ENCODE measurements at regions not wholly inside any gene's neighbourhood (a gene's known extent, or its start where the extent isn't known, plus 50 kb on each side); places are given as distances from the start of the nearest gene placed in this dataset.

DNA sequence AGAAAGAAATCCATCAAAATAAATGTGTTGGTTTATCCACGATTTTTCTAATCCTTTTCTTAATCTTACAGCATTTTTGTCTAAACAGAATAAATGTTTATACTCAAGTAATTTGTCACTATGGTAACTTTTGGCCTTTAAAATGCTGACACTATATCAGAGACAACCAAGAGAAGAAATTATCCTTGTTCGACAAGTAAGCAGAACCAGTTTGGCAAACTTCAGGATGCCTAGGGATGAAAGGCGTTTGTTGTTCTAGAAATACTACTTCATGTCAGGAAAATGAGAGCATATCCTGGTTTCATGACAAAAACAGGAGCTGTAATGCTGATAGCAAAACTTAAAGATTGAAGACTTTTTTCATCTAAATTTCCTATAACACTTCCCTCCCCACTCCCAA is 308.0 kb upstream of the ATP11B start:
- intact Hi-C loops (cut with micrococcal nuclease) (no loop called here), in situ Hi-C loops (cut with MboI; ENCODE audit: low sequenced_read_pairs) (no loop called here), dilution Hi-C loops (cut with HindIII; ENCODE audit: low sequenced_read_pairs, unreplicated experiment) (no loop called here)
- POLR2A ChIA-PET (ENCODE audit: unreplicated experiment), result no interaction called here
- no peak overlapping the region for H3K14ac ChIP-seq (replicated peaks; ENCODE audit: low read depth, low read length)
- H3K56ac ChIP-seq (ENCODE audit: extremely low read depth, insufficient read depth, low read length), result no peak overlapping the region
- TF ChIP-seq FOS (IDR thresholded peaks at IDR 0.05; ENCODE audit: low read depth, low read length) (no peak), POLR2A (IDR thresholded peaks at IDR 0.05; ENCODE audit: low read depth, low read length) (no peak), RCOR1 (IDR thresholded peaks at IDR 0.05; ENCODE audit: insufficient replicate concordance, low read length) (no peak), BHLHE40 (IDR thresholded peaks at IDR 0.05; ENCODE audit: low read depth, low read length) (no peak), CHD1 (IDR thresholded peaks at IDR 0.05; ENCODE audit: low read depth, low read length) (no peak), NFE2L2 (IDR thresholded peaks at IDR 0.05; ENCODE audit: low read depth, low read length) (no peak), SMC3 (IDR thresholded peaks at IDR 0.05; ENCODE audit: low read depth, low read length) (no peak), RAD21 (IDR thresholded peaks at IDR 0.05; ENCODE audit: low read length) (no peak)
- TF ChIP-seq, protein P1, sequence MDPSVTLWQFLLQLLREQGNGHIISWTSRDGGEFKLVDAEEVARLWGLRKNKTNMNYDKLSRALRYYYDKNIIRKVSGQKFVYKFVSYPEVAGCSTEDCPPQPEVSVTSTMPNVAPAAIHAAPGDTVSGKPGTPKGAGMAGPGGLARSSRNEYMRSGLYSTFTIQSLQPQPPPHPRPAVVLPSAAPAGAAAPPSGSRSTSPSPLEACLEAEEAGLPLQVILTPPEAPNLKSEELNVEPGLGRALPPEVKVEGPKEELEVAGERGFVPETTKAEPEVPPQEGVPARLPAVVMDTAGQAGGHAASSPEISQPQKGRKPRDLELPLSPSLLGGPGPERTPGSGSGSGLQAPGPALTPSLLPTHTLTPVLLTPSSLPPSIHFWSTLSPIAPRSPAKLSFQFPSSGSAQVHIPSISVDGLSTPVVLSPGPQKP (IDR thresholded peaks at IDR 0.05; ENCODE audit: borderline replicate concordance, low read depth, low read length), result no peak
- TF ChIP-seq, protein P2, sequence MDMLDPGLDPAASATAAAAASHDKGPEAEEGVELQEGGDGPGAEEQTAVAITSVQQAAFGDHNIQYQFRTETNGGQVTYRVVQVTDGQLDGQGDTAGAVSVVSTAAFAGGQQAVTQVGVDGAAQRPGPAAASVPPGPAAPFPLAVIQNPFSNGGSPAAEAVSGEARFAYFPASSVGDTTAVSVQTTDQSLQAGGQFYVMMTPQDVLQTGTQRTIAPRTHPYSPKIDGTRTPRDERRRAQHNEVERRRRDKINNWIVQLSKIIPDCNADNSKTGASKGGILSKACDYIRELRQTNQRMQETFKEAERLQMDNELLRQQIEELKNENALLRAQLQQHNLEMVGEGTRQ (IDR thresholded peaks at IDR 0.05; ENCODE audit: low read depth, low read length), result no peak
- H2AK5ac ChIP-seq (ENCODE audit: low read depth, low read length), result no peak overlapping the region
- CTCF ChIA-PET, result no interaction called here
- H3K4me3 ChIP-seq (ENCODE audit: insufficient read depth, low read depth, low read length), result no peak overlapping the region
- no peak overlapping the region for H3K23ac ChIP-seq (ENCODE audit: low read depth, low read length)
- H2BK5ac ChIP-seq (ENCODE audit: low read depth, low read length, poor library complexity, severe bottlenecking), result no peak overlapping the region
- H3K36me3 ChIP-seq (ENCODE audit: control insufficient read depth, insufficient read depth, low read length), result no peaks in the 10 kb centered on the region
- ATAC-seq (ENCODE audit: low read depth), result no peak
- no peaks in the 10 kb centered on the region for H3K4me1 ChIP-seq (ENCODE audit: control insufficient read depth, insufficient read depth, low read length)
- H3K4ac ChIP-seq (ENCODE audit: low read depth, low read length), result no peak overlapping the region
- no TSS peak for BruUV-seq (replicated peaks)
- no peak overlapping the region for H2BK15ac ChIP-seq (ENCODE audit: low read depth, low read length)
- H3K27ac ChIP-seq (ENCODE audit: insufficient read depth, low read length), result no peak overlapping the region
- H3K27me3 ChIP-seq (ENCODE audit: control insufficient read depth, insufficient read depth, low read length), result no peaks in the 10 kb centered on the region
- no peak overlapping the region for H2BK120ac ChIP-seq (ENCODE audit: low read depth, low read length)
- H2BK20ac ChIP-seq (ENCODE audit: low read depth, low read length), result no peak overlapping the region
- H3K4me2 ChIP-seq (ENCODE audit: low read depth, low read length), result no peak overlapping the region
- H4K5ac ChIP-seq (ENCODE audit: low read depth, low read length), result no peak overlapping the region
- WGBS, 2 experiments (ENCODE audit: extremely low coverage in 2 of 2, insufficient read length in 1 of 2), result no CpG with 5 or more reads among the region's 3 CpGs
- no peak overlapping the region for H2AK9ac ChIP-seq (replicated peaks; ENCODE audit: low read depth, low read length, poor library complexity)
- DNase-seq, result no peak
- H3K18ac ChIP-seq (ENCODE audit: low read depth, low read length), result no peak overlapping the region
- H4K91ac ChIP-seq (ENCODE audit: insufficient read depth, low read depth, low read length), result no peak overlapping the region
- H3K9ac ChIP-seq (ENCODE audit: low read depth, low read length), result no peak overlapping the region
- H4K8ac ChIP-seq (ENCODE audit: low read depth in 2 of 2, low read length in 2 of 2), result no peak overlapping the region
- H2AFZ ChIP-seq (replicated peaks; ENCODE audit: low read length, poor library complexity), result no peak overlapping the region
- H3K79me1 ChIP-seq (ENCODE audit: low read depth in 1 of 2, low read length in 2 of 2), result no peaks in the 10 kb centered on the region
- H3K9me1 ChIP-seq (ENCODE audit: insufficient read depth, low read length), result no peaks in the 10 kb centered on the region
- no peaks in the 10 kb centered on the region for H4K20me1 ChIP-seq (ENCODE audit: insufficient read depth, low read length)
- H3K9me3 ChIP-seq (ENCODE audit: control insufficient read depth, insufficient read depth, low read length), result peaks cover 3% of the 10 kb centered on the region; the same call in 1 of the 2 replicates
